ENCODE measurements at regions not wholly inside any gene's neighbourhood (a gene's known extent, or its start where the extent isn't known, plus 50 kb on each side); places are given as distances from the start of the nearest gene placed in this dataset.

- intact Hi-C loops (cut with DNase I), result no loop called here
- TF ChIP-seq CTCF (IDR thresholded peaks at IDR 0.05), result no peak
- no peak for DNase-seq
These were observed 73.8 kb upstream of the KLHL29 start for GRCh38 chr2:23311186-23311585.

GRCh38 chr2:23312996-23313606 lies 71.9 kb upstream of the KLHL29 start:
- no peak overlapping the region for H3K4me3 ChIP-seq

More at GRCh38 chr2:23311186-23311585, 73.8 kb upstream of the KLHL29 start:
- no peaks in the 10 kb centered on the region for H3K36me3 ChIP-seq
- H3K4me1 ChIP-seq, result no peaks in the 10 kb centered on the region
- H3K4me3 ChIP-seq, result no peak overlapping the region
- no peak overlapping the region for H3K9ac ChIP-seq (ENCODE audit: low read depth in 2 of 2, low read length in 2 of 2)
- H3K27me3 ChIP-seq, result no peaks in the 10 kb centered on the region
- no peak overlapping the region for H3K27ac ChIP-seq
- no peaks in the 10 kb centered on the region for H3K9me3 ChIP-seq

GRCh38 chr2:23314687-23315086 lies 70.3 kb upstream of the KLHL29 start:
- intact Hi-C loops (cut with DNase I), result no loop called here
- Histone ChIP-seq H3K36me3 (no peaks in the 10 kb centered on the region), H3K27ac (no peak overlapping the region), H3K4me3 (no peak overlapping the region), H3K4me1 (no peaks in the 10 kb centered on the region), H3K27me3 (no peaks in the 10 kb centered on the region), H3K9me3 (no peaks in the 10 kb centered on the region), H3K9ac (ENCODE audit: low read depth in 2 of 2, low read length in 2 of 2) (no peak overlapping the region)
- no peak for TF ChIP-seq CTCF (IDR thresholded peaks at IDR 0.05)
- no peak for DNase-seq

More at GRCh38 chr2:23312996-23313606, 71.9 kb upstream of the KLHL29 start:
- intact Hi-C loops (cut with DNase I), result no loop called here
- Histone ChIP-seq H3K9me3 (no peaks in the 10 kb centered on the region), H3K9ac (ENCODE audit: low read depth in 2 of 2, low read length in 2 of 2) (no peak overlapping the region), H3K27ac (no peak overlapping the region), H3K36me3 (no peaks in the 10 kb centered on the region), H3K4me1 (no peaks in the 10 kb centered on the region), H3K27me3 (no peaks in the 10 kb centered on the region)
- DNase-seq, result no peak
- no peak for TF ChIP-seq CTCF (IDR thresholded peaks at IDR 0.05)

- H3K9ac ChIP-seq (ENCODE audit: low read depth in 2 of 2, low read length in 2 of 2), result no peak overlapping the region
- no peaks in the 10 kb centered on the region for H3K36me3 ChIP-seq
- no peaks in the 10 kb centered on the region for H3K4me1 ChIP-seq
- intact Hi-C loops (cut with DNase I), result no loop called here
- no peaks in the 10 kb centered on the region for H3K9me3 ChIP-seq
- no peak for TF ChIP-seq CTCF (IDR thresholded peaks at IDR 0.05)
- no peak overlapping the region for H3K27ac ChIP-seq
- DNase-seq, result no peak
- H3K27me3 ChIP-seq, result no peaks in the 10 kb centered on the region
- no peak overlapping the region for H3K4me3 ChIP-seq
These were observed 64.9 kb upstream of the KLHL29 start for GRCh38 chr2:23320058-23320457.

GRCh38 chr2:23321751-23322150 lies 63.2 kb upstream of the KLHL29 start:
- H3K9me3 ChIP-seq, result no peaks in the 10 kb centered on the region
- no peak overlapping the region for H3K9ac ChIP-seq (ENCODE audit: low read depth in 2 of 2, low read length in 2 of 2)
- DNase-seq, result no peak
- no peaks in the 10 kb centered on the region for H3K27me3 ChIP-seq
- intact Hi-C loops (cut with DNase I), result no loop called here
- H3K4me1 ChIP-seq, result no peaks in the 10 kb centered on the region
- TF ChIP-seq CTCF (IDR thresholded peaks at IDR 0.05), result no peak
- H3K4me3 ChIP-seq, result no peak overlapping the region
- no peaks in the 10 kb centered on the region for H3K36me3 ChIP-seq
- H3K27ac ChIP-seq, result no peak overlapping the region

Data from colonic mucosa (tissue), 4 donors.